CD4-positive, alpha-beta T cell treated with Interleukin-6 at 100 ng/mL for 8 hours (primary cell): ENCODE measurements at regions not wholly inside any gene's neighbourhood (a gene's known extent, or its start where the extent isn't known, plus 50 kb on each side); places are given as distances from the start of the nearest gene placed in this dataset.

Source experiments
- DNase-seq: peaks from one replicate; pipeline ENCODE4 v3.0.0-alpha.2; 2020; ENCODE audit warnings: mixed read lengths, low spot score

- DNase-seq: no peak
Measured at GRCh38 chr20:52864916-52865605, 107.1 kb upstream of the TSHZ2 start.

- DNase-seq: no peak
Measured at GRCh38 chr20:52859156-52859876, 112.8 kb upstream of the TSHZ2 start.

- DNase-seq: no peak
Measured at GRCh38 chr20:52852714-52853113, 119.4 kb upstream of the TSHZ2 start.

- no peak for DNase-seq
Measured at GRCh38 chr20:52847731-52848359, 124.3 kb upstream of the TSHZ2 start.

- DNase-seq: no peak
Measured at GRCh38 chr20:52847029-52847660, 125.0 kb upstream of the TSHZ2 start.

GRCh38 chr20:52845044-52845443, 127.1 kb upstream of the TSHZ2 start:
- no peak for DNase-seq

GRCh38 chr20:52843425-52843824, 128.7 kb upstream of the TSHZ2 start:
- DNase-seq: no peak

- no peak for DNase-seq
Measured at GRCh38 chr20:52841003-52841402, 131.2 kb upstream of the TSHZ2 start.

GRCh38 chr20:52840041-52840440, 132.1 kb upstream of the TSHZ2 start:
- DNase-seq: no peak

- no peak for DNase-seq
Measured at GRCh38 chr20:52838510-52839241, 133.5 kb upstream of the TSHZ2 start.

- no peak for DNase-seq
Measured at GRCh38 chr20:52837378-52837777, 134.8 kb upstream of the TSHZ2 start.

GRCh38 chr20:52833901-52834300, 138.3 kb upstream of the TSHZ2 start:
- no peak for DNase-seq

- no peak for DNase-seq
Measured at GRCh38 chr20:52832151-52832774, 139.9 kb upstream of the TSHZ2 start.

GRCh38 chr20:52830598-52830997, 141.6 kb upstream of the TSHZ2 start:
- DNase-seq: no peak

GRCh38 chr20:52829111-52829510, 143.0 kb upstream of the TSHZ2 start:
- no peak for DNase-seq

GRCh38 chr20:52828199-52828598, 144.0 kb upstream of the TSHZ2 start:
- no peak for DNase-seq

GRCh38 chr20:52826722-52827121, 145.4 kb upstream of the TSHZ2 start:
- DNase-seq: no peak

GRCh38 chr20:52826321-52826720, 145.8 kb upstream of the TSHZ2 start:
- no peak for DNase-seq

- no peak for DNase-seq
Measured at GRCh38 chr20:52824494-52825216, 147.5 kb upstream of the TSHZ2 start.

GRCh38 chr20:52823303-52823702, 148.9 kb upstream of the TSHZ2 start:
- no peak for DNase-seq
